H9 (cell line): ENCODE measurements at regions not wholly inside any gene's neighbourhood (a gene's known extent, or its start where the extent isn't known, plus 50 kb on each side); places are given as distances from the start of the nearest gene placed in this dataset.
A peak's percentile ranks its signal among the peaks of the same experiment; 100 is the strongest.

Experiments used
- DNase-seq: peaks from one replicate; pipeline ENCODE4 v3.0.0-alpha.2; 2017
- H2AFZ ChIP-seq: one replicate; pipeline ENCODE4 v1.6.1; 2013; ENCODE audit warnings: mild to moderate bottlenecking, low read length, control low read depth, moderate library complexity
- H2AK5ac ChIP-seq: 2 replicates; pipeline ENCODE4 v1.6.1; 2013; ENCODE audit warnings: low read length, control low read depth, mixed read lengths; ENCODE audit not compliant: insufficient read length
- H2BK120ac ChIP-seq: one replicate; pipeline ENCODE4 v1.6.1; 2013; ENCODE audit warnings: low read depth, mild to moderate bottlenecking, low read length, control low read depth, inconsistent platforms; ENCODE audit not compliant: poor library complexity, severe bottlenecking
- H2BK12ac ChIP-seq: 2 replicates; pipeline ENCODE4 v1.6.1; 2013; ENCODE audit warnings: low read length, control low read depth, mixed read lengths, low read depth; ENCODE audit not compliant: insufficient read length
- H2BK15ac ChIP-seq: 2 replicates; pipeline ENCODE4 v1.6.1; 2013; ENCODE audit warnings: low read depth, low read length, control low read depth
- H2BK20ac ChIP-seq: one replicate; pipeline ENCODE4 v1.6.1; 2013; ENCODE audit warnings: low read depth, mild to moderate bottlenecking, low read length, control low read depth, inconsistent platforms; ENCODE audit not compliant: poor library complexity, severe bottlenecking
- H2BK5ac ChIP-seq: 2 replicates; pipeline ENCODE4 v1.6.1; 2013; ENCODE audit warnings: low read length, control low read depth, mixed read lengths; ENCODE audit not compliant: insufficient read length
- H3K14ac ChIP-seq: 2 replicates; pipeline ENCODE4 v1.6.1; 2013; ENCODE audit warnings: low read length, control low read depth; ENCODE audit not compliant: insufficient read depth
- H3K18ac ChIP-seq: 2 replicates; pipeline ENCODE4 v1.6.1; 2013; ENCODE audit warnings: low read depth, mild to moderate bottlenecking, mixed read lengths, low read length, control low read depth; ENCODE audit not compliant: insufficient read length
- H3K23ac ChIP-seq: 2 replicates; pipeline ENCODE4 v1.6.1; 2013; ENCODE audit warnings: low read length, control low read depth, mixed read lengths, low read depth; ENCODE audit not compliant: insufficient read length
- H3K23me2 ChIP-seq: 2 replicates; pipeline ENCODE4 v1.6.1; 2013; ENCODE audit warnings: low read depth, mild to moderate bottlenecking, mixed read lengths, low read length, control low read depth; ENCODE audit not compliant: insufficient read length, poor library complexity, severe bottlenecking
- H3K27ac ChIP-seq: 2 replicates; pipeline ENCODE4 v1.5.1; 2013; ENCODE audit warnings: low read length, control low read depth, mixed read lengths, low read depth; ENCODE audit not compliant: insufficient read length
- H3K27me3 ChIP-seq: 2 replicates; pipeline ENCODE4 v1.6.1; 2013; ENCODE audit warnings: low read length, control low read depth, inconsistent platforms; ENCODE audit not compliant: insufficient read depth
- H3K4ac ChIP-seq: 2 replicates; pipeline ENCODE4 v1.6.1; 2013; ENCODE audit warnings: low read depth, mild to moderate bottlenecking, control low read depth, inconsistent platforms, low read length, moderate library complexity
- H3K4me1 ChIP-seq: 2 replicates; pipeline ENCODE4 v1.6.1; 2013; ENCODE audit warnings: low read length, control low read depth, inconsistent platforms; ENCODE audit not compliant: insufficient read depth
- H3K4me2 ChIP-seq: 2 replicates; pipeline ENCODE4 v1.6.1; 2013; ENCODE audit warnings: low read length, control low read depth, mixed read lengths; ENCODE audit not compliant: insufficient read length, insufficient read depth
- H3K56ac ChIP-seq: 2 replicates; pipeline ENCODE4 v1.6.1; 2013; ENCODE audit warnings: low read depth, mild to moderate bottlenecking, mixed read lengths, low read length, control low read depth; ENCODE audit not compliant: insufficient read length
- H3K79me1 ChIP-seq: 2 replicates; pipeline ENCODE4 v1.6.1; 2013; ENCODE audit warnings: low read depth, mild to moderate bottlenecking, moderate library complexity, low read length, control low read depth, inconsistent platforms; ENCODE audit not compliant: insufficient read depth, poor library complexity, severe bottlenecking
- H3K79me2 ChIP-seq: 2 replicates; pipeline ENCODE4 v1.6.1; 2013; ENCODE audit warnings: low read length, control low read depth, inconsistent platforms; ENCODE audit not compliant: insufficient read depth
- H3K9ac ChIP-seq: 2 replicates; pipeline ENCODE4 v1.6.1; 2013; ENCODE audit warnings: low read length, control low read depth, mixed read lengths; ENCODE audit not compliant: insufficient read length; ENCODE audit errors: extremely low read depth
- H3K9me3 ChIP-seq: one replicate; pipeline ENCODE4 v1.6.1; 2013; ENCODE audit warnings: low read depth, low read length, inconsistent platforms; ENCODE audit not compliant: control insufficient read depth
- H3T11ph ChIP-seq: one replicate; pipeline ENCODE4 v1.6.1; 2013; ENCODE audit warnings: mild to moderate bottlenecking, low read length, control low read depth, inconsistent platforms
- H4K20me1 ChIP-seq: one replicate; pipeline ENCODE4 v1.6.1; 2013; ENCODE audit not compliant: control insufficient read depth, insufficient read length, insufficient read depth
- H4K5ac ChIP-seq: 2 replicates; pipeline ENCODE4 v1.6.1; 2013; ENCODE audit warnings: low read depth, mild to moderate bottlenecking, mixed read lengths, low read length, control low read depth; ENCODE audit not compliant: insufficient read length
- H4K8ac ChIP-seq: replicated peaks from 2 replicates; pipeline ENCODE4 v1.6.1; 2013; ENCODE audit warnings: low read length, control low read depth, mixed read lengths, low read depth; ENCODE audit not compliant: insufficient read length
- H4K91ac ChIP-seq: 2 replicates; pipeline ENCODE4 v1.6.1; 2013; ENCODE audit warnings: low read depth, mild to moderate bottlenecking, moderate library complexity, mixed read lengths, low read length, control low read depth; ENCODE audit not compliant: insufficient read length
- H3K27ac Mint-ChIP-seq, 3 experiments: 2 replicates in 2 of 3; 3 replicates in 1 of 3; pipeline ENCODE4 v1.8.0; 2020 to 2021; ENCODE audit warnings: mixed read lengths in 3 of 3, mild to moderate bottlenecking in 1 of 3, moderate library complexity in 1 of 3
- H3K27me3 Mint-ChIP-seq: 2 replicates; pipeline ENCODE4 v1.8.0; 2021; ENCODE audit warnings: low read depth, mild to moderate bottlenecking, moderate library complexity, mixed read lengths
- H3K36me3 Mint-ChIP-seq, 3 experiments: 2 replicates in 2 of 3; 3 replicates in 1 of 3; pipeline ENCODE4 v1.8.0; 2020 to 2021; ENCODE audit warnings: low read depth in 3 of 3, mixed read lengths in 3 of 3; ENCODE audit not compliant: insufficient read depth in 1 of 3
- H3K4me1 Mint-ChIP-seq, 2 experiments: 2 replicates each; pipeline ENCODE4 v1.8.0; 2020; ENCODE audit warnings: mixed read lengths in 2 of 2
- H3K4me3 Mint-ChIP-seq, 2 experiments: 2 replicates in 1 of 2; 3 replicates in 1 of 2; pipeline ENCODE4 v1.8.0; 2020 to 2021; ENCODE audit warnings: mild to moderate bottlenecking in 2 of 2, mixed read lengths in 2 of 2, moderate library complexity in 1 of 2
- H3K9me3 Mint-ChIP-seq, 2 experiments: 2 replicates in 1 of 2; 3 replicates in 1 of 2; pipeline ENCODE4 v1.8.0; 2020; ENCODE audit warnings: mild to moderate bottlenecking in 2 of 2, mixed read lengths in 2 of 2, moderate library complexity in 1 of 2
- WGBS: extraction: QIAGEN DNeasy Blood & Tissue Kit; methylation state at CpG from one replicate; pipeline ENCODE4 v1.1.7; 2013; ENCODE audit warnings: missing lambda C conversion rate, low lambda C conversion rate, mixed read lengths; ENCODE audit not compliant: insufficient read length; ENCODE audit errors: extremely low coverage; 5-methylcytosine and 5-hydroxymethylcytosine counted together
- TF ChIP-seq, protein P1 (sequence below): fragments of 200-600 bp; sonication (generic); conservative IDR thresholded peaks from 3 replicates; pipeline ENCODE4 v1.8.0; 2021; ENCODE audit warnings: antibody characterized with exemption, mild to moderate bottlenecking

DNA sequence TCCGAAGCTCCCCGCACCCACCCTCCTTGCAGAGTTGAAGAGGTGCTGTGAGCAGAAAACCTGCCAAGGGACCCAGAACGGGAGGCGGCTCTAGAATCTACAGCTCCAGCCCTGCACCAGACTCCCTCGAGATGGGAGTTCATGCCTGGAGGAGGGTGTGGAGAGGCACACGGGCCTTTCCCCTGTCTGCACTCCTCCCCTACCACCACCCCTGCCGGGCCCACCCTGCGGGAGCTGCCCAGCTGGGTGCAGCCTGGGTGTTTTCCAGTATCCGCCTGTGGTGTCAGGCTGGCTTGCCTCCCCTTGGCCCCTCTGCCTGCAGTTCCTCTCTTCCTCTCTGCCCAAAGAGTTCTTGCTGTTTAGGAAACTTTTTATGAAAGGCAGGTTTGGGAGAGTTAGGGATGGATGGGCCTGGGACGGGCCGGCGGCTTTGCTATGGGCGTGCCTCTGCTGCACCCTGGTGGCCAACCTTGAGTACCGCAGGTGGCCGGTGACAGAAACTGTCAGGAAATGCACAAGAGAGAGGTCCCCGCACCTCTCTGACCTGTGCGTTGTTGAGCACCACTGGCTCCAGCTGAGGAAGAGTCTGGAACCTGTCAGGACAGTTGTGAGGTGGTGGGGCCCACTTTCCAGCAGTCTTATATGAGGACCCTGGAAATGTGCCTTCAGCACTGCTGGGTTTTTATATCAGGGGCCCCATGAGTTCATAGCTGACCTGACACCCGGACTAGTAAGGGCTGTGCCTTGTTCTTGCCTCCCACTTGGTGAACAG, 354.1 kb downstream of the SEC14L1 start:
- DNase-seq = peak; percentile 89
- H3K36me3 Mint-ChIP-seq = peaks cover 14 to 54% (median 46%) of the 10 kb centered on the region in 3 experiments
- Histone ChIP-seq H4K20me1 (no peaks in the 10 kb centered on the region), H3K14ac (no peak overlapping the region), H2BK12ac (no peak overlapping the region), H2AFZ (no peak overlapping the region), H3K23me2 (no peaks in the 10 kb centered on the region), H4K5ac (no peak overlapping the region), H2BK20ac (no peak overlapping the region), H4K8ac (no peak overlapping the region), H3K4me1 (no peaks in the 10 kb centered on the region), H4K91ac (no peak overlapping the region), H2BK5ac (no peak overlapping the region), H2BK15ac (no peak overlapping the region), H3K23ac (no peak overlapping the region), H2AK5ac (no peak overlapping the region), H3T11ph (no peak overlapping the region), H3K9me3 (no peaks in the 10 kb centered on the region), H3K56ac (no peak overlapping the region), H3K4ac (no peak overlapping the region), H3K27ac (no peak overlapping the region), H3K9ac (no peak overlapping the region), H3K27me3 (no peaks in the 10 kb centered on the region), H3K4me2 (no peak overlapping the region), H3K79me1 (no peaks in the 10 kb centered on the region), H3K18ac (no peak overlapping the region), H3K79me2 (no peaks in the 10 kb centered on the region), H2BK120ac (no peak overlapping the region)
- no peaks in the 10 kb centered on the region; a peak in 1 of 5 replicates for H3K9me3 Mint-ChIP-seq
- H3K4me3 Mint-ChIP-seq = no peak overlapping the region; a peak in 1 of 5 replicates
- H3K4me1 Mint-ChIP-seq = peaks cover 0 to 3% of the 10 kb centered on the region in 2 experiments; a peak in 2 of 4 replicates
- no peak overlapping the region for H3K27ac Mint-ChIP-seq
- TF ChIP-seq, protein P1, sequence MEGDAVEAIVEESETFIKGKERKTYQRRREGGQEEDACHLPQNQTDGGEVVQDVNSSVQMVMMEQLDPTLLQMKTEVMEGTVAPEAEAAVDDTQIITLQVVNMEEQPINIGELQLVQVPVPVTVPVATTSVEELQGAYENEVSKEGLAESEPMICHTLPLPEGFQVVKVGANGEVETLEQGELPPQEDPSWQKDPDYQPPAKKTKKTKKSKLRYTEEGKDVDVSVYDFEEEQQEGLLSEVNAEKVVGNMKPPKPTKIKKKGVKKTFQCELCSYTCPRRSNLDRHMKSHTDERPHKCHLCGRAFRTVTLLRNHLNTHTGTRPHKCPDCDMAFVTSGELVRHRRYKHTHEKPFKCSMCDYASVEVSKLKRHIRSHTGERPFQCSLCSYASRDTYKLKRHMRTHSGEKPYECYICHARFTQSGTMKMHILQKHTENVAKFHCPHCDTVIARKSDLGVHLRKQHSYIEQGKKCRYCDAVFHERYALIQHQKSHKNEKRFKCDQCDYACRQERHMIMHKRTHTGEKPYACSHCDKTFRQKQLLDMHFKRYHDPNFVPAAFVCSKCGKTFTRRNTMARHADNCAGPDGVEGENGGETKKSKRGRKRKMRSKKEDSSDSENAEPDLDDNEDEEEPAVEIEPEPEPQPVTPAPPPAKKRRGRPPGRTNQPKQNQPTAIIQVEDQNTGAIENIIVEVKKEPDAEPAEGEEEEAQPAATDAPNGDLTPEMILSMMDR = peak; percentile 92
- whole genome bisulfite sequencing = no CpG with 5 or more reads among the region's 18 CpGs
- H3K27me3 Mint-ChIP-seq = no peaks in the 10 kb centered on the region
